IMR-90 (cell line): ENCODE measurements at regions not wholly inside any gene's neighbourhood (a gene's known extent, or its start where the extent isn't known, plus 50 kb on each side); places are given as distances from the start of the nearest gene placed in this dataset.

ENCODE experiments used
- ATAC-seq: fragments of 200-7000 bp; cut with Tn5 transposase; 2 replicates; pipeline ENCODE4 v1.9.1; 2020; ENCODE audit warnings: low read depth, mild to moderate bottlenecking, moderate library complexity
- BruUV-seq: library from RNA; stranded (reverse); fragments of 400-500 nt; replicated peaks from 2 replicates; lab custom pipeline; 2021; lab: Mats Ljungman, UMichigan
- CTCF ChIA-PET: fragments of 300-600 bp; formaldehyde crosslinking; extraction: SDS; loops from one replicate; lab custom pipeline; 2021; ENCODE audit warnings: antibody characterized with exemption; lab: Yijun Ruan, JAX
- POLR2A ChIA-PET: fragments of 300-600 bp; sonication (Branson Sonifier 250); formaldehyde crosslinking; loops from one replicate; lab custom pipeline; 2022; ENCODE audit warnings: antibody characterized with exemption; ENCODE audit not compliant: unreplicated experiment; lab: Charles Lee
- DNase-seq: peaks from one replicate; pipeline ENCODE4 v3.0.0; 2013
- H2AFZ ChIP-seq: replicated peaks from 2 replicates; pipeline ENCODE3; 2013; ENCODE audit warnings: low read length, mild to moderate bottlenecking; ENCODE audit not compliant: poor library complexity
- H2AK5ac ChIP-seq: 2 replicates; pipeline ENCODE4 v1.6.1; 2013; ENCODE audit warnings: low read depth, low read length, inconsistent platforms
- H2AK9ac ChIP-seq: replicated peaks from 2 replicates; pipeline ENCODE3; 2013; ENCODE audit warnings: mild to moderate bottlenecking, low read depth, low read length, moderate library complexity; ENCODE audit not compliant: poor library complexity
- H2BK120ac ChIP-seq: 2 replicates; pipeline ENCODE4 v1.6.1; 2013; ENCODE audit warnings: low read depth, low read length, inconsistent platforms
- H2BK15ac ChIP-seq: 3 replicates; pipeline ENCODE4 v1.6.1; 2013; ENCODE audit warnings: low read depth, low read length, inconsistent platforms
- H2BK20ac ChIP-seq: 2 replicates; pipeline ENCODE4 v1.6.1; 2013; ENCODE audit warnings: low read depth, mild to moderate bottlenecking, inconsistent platforms, low read length, moderate library complexity
- H2BK5ac ChIP-seq: 2 replicates; pipeline ENCODE4 v1.6.1; 2013; ENCODE audit warnings: mild to moderate bottlenecking, low read depth, low read length, inconsistent platforms; ENCODE audit not compliant: poor library complexity, severe bottlenecking
- H3K14ac ChIP-seq: replicated peaks from 2 replicates; pipeline ENCODE4 v1.6.1; 2013; ENCODE audit warnings: low read depth, low read length, inconsistent platforms
- H3K18ac ChIP-seq: 2 replicates; pipeline ENCODE4 v1.6.1; 2013; ENCODE audit warnings: low read depth, low read length, control low read depth
- H3K23ac ChIP-seq: 2 replicates; pipeline ENCODE4 v1.6.1; 2013; ENCODE audit warnings: low read depth, low read length, inconsistent platforms
- H3K27ac ChIP-seq: 2 replicates; pipeline ENCODE4 v1.5.1; 2013; ENCODE audit warnings: mild to moderate bottlenecking, control low read depth, low read length; ENCODE audit not compliant: insufficient read depth
- H3K27me3 ChIP-seq: 2 replicates; pipeline ENCODE4 v1.6.1; 2013; ENCODE audit warnings: low read length; ENCODE audit not compliant: control insufficient read depth, insufficient read depth
- H3K36me3 ChIP-seq: 2 replicates; pipeline ENCODE4 v1.6.1; 2013; ENCODE audit warnings: low read length, mixed read lengths; ENCODE audit not compliant: control insufficient read depth, insufficient read depth
- H3K4ac ChIP-seq: 2 replicates; pipeline ENCODE4 v1.6.1; 2013; ENCODE audit warnings: low read depth, low read length, inconsistent platforms
- H3K4me1 ChIP-seq: 2 replicates; pipeline ENCODE4 v1.6.1; 2013; ENCODE audit warnings: low read length, mixed read lengths; ENCODE audit not compliant: control insufficient read depth, insufficient read depth
- H3K4me2 ChIP-seq: 2 replicates; pipeline ENCODE4 v1.6.1; 2013; ENCODE audit warnings: low read depth, mild to moderate bottlenecking, control low read depth, low read length, moderate library complexity
- H3K4me3 ChIP-seq: 2 replicates; pipeline ENCODE4 v1.5.1; 2013; ENCODE audit warnings: low read depth, mild to moderate bottlenecking, control low read depth, low read length, moderate library complexity; ENCODE audit not compliant: insufficient read depth
- H3K56ac ChIP-seq: 2 replicates; pipeline ENCODE4 v1.6.1; 2013; ENCODE audit warnings: low read length, inconsistent platforms; ENCODE audit not compliant: insufficient read depth; ENCODE audit errors: extremely low read depth
- H3K79me1 ChIP-seq, 2 experiments: 2 replicates each; pipeline ENCODE4 v1.6.1; 2013; ENCODE audit warnings: low read length in 2 of 2, inconsistent platforms in 1 of 2, low read depth in 1 of 2
- H3K9ac ChIP-seq: 2 replicates; pipeline ENCODE4 v1.6.1; 2013; ENCODE audit warnings: low read depth, low read length, control low read depth
- H3K9me1 ChIP-seq: 2 replicates; pipeline ENCODE4 v1.6.1; 2013; ENCODE audit warnings: low read length, inconsistent platforms; ENCODE audit not compliant: insufficient read depth
- H3K9me3 ChIP-seq: 2 replicates; pipeline ENCODE4 v1.6.1; 2013; ENCODE audit warnings: low read length; ENCODE audit not compliant: control insufficient read depth, insufficient read depth
- H4K20me1 ChIP-seq: 2 replicates; pipeline ENCODE4 v1.6.1; 2013; ENCODE audit warnings: low read length, inconsistent platforms; ENCODE audit not compliant: insufficient read depth
- H4K5ac ChIP-seq: 2 replicates; pipeline ENCODE4 v1.6.1; 2013; ENCODE audit warnings: mild to moderate bottlenecking, low read depth, low read length, control low read depth
- H4K8ac ChIP-seq, 2 experiments: 2 replicates each; pipeline ENCODE4 v1.6.1; 2013; ENCODE audit warnings: low read depth in 2 of 2, low read length in 2 of 2, control low read depth in 1 of 2, inconsistent platforms in 1 of 2
- H4K91ac ChIP-seq: 2 replicates; pipeline ENCODE4 v1.6.1; 2013; ENCODE audit warnings: low read depth, low read length, inconsistent platforms; ENCODE audit not compliant: insufficient read depth
- BHLHE40 ChIP-seq: fragments of 150-350 bp; IDR thresholded peaks from 2 replicates; pipeline ENCODE4 v1.6.1; 2016; ENCODE audit warnings: mild to moderate bottlenecking, low read depth, low read length
- CEBPB ChIP-seq: IDR thresholded peaks from 2 replicates; pipeline ENCODE4 v1.6.1; 2012; ENCODE audit warnings: low read depth, low read length, improper control_type of control experiment
- CHD1 ChIP-seq: IDR thresholded peaks from 2 replicates; pipeline ENCODE4 v1.6.1; 2012; ENCODE audit warnings: low read depth, low read length, improper control_type of control experiment
- CTCF ChIP-seq: conservative IDR thresholded peaks from 2 replicates; pipeline ENCODE4 v1.5.1; 2012; ENCODE audit warnings: mild to moderate bottlenecking, low read depth, low read length, improper control_type of control experiment
- ELK1 ChIP-seq: fragments of 150-350 bp; IDR thresholded peaks from 2 replicates; pipeline ENCODE4 v1.6.1; 2016; ENCODE audit warnings: low read depth, mild to moderate bottlenecking, low read length, moderate library complexity, borderline replicate concordance
- FOS ChIP-seq: fragments of 150-350 bp; IDR thresholded peaks from 2 replicates; pipeline ENCODE4 v1.6.1; 2016; ENCODE audit warnings: low read depth, low read length
- MAFK ChIP-seq: IDR thresholded peaks from 2 replicates; pipeline ENCODE4 v1.6.1; 2012; ENCODE audit warnings: low read depth, low read length, improper control_type of control experiment
- MAZ ChIP-seq: IDR thresholded peaks from 2 replicates; pipeline ENCODE4 v1.6.1; 2012; ENCODE audit warnings: low read depth, mild to moderate bottlenecking, low read length, improper control_type of control experiment, moderate library complexity, borderline replicate concordance
- MXI1 ChIP-seq: IDR thresholded peaks from 2 replicates; pipeline ENCODE4 v1.6.1; 2012; ENCODE audit warnings: low read depth, mild to moderate bottlenecking, low read length, moderate library complexity, borderline replicate concordance
- NFE2L2 ChIP-seq: fragments of 150-350 bp; IDR thresholded peaks from 2 replicates; pipeline ENCODE4 v1.6.1; 2016; ENCODE audit warnings: low read depth, mild to moderate bottlenecking, low read length
- POLR2A ChIP-seq: IDR thresholded peaks from 2 replicates; pipeline ENCODE4 v1.6.1; 2012; ENCODE audit warnings: mild to moderate bottlenecking, low read depth, low read length
- RAD21 ChIP-seq: IDR thresholded peaks from 2 replicates; pipeline ENCODE4 v1.6.1; 2012; ENCODE audit warnings: low read length, improper control_type of control experiment
- RCOR1 ChIP-seq: IDR thresholded peaks from 2 replicates; pipeline ENCODE4 v1.6.1; 2012; ENCODE audit warnings: mild to moderate bottlenecking, low read length, improper control_type of control experiment; ENCODE audit not compliant: insufficient replicate concordance
- RFX5 ChIP-seq: IDR thresholded peaks from 2 replicates; pipeline ENCODE4 v1.8.0; 2012; ENCODE audit warnings: low read depth, mild to moderate bottlenecking, low read length, moderate library complexity
- SMC3 ChIP-seq: fragments of 150-350 bp; IDR thresholded peaks from 2 replicates; pipeline ENCODE4 v1.6.1; 2016; ENCODE audit warnings: low read depth, mild to moderate bottlenecking, antibody characterized with exemption, low read length, moderate library complexity
- USF2 ChIP-seq: fragments of 150-350 bp; IDR thresholded peaks from 2 replicates; pipeline ENCODE4 v1.6.1; 2017; ENCODE audit warnings: mild to moderate bottlenecking, antibody characterized with exemption, low read length, low read depth
- WGBS, 2 experiments: methylation state at CpG; one replicate each; pipeline versions ENCODE4 v1.1.5 to v1.1.7; 2013; ENCODE audit warnings: missing lambda C conversion rate in 2 of 2; ENCODE audit not compliant: insufficient read length in 1 of 2; ENCODE audit errors: extremely low coverage in 2 of 2; 5-methylcytosine and 5-hydroxymethylcytosine counted together
- dilution Hi-C: fragments of 300-500 bp; cut with HindIII; formaldehyde crosslinking; loops from one replicate; pipeline ENCODE4 v1.14.3; 2018; ENCODE audit warnings: low sequenced_read_pairs; ENCODE audit not compliant: unreplicated experiment
- in situ Hi-C: fragments of 300-500 bp; cut with MboI; formaldehyde crosslinking; loops from 3 replicates; pipeline ENCODE4 v1.14.3; 2019; ENCODE audit warnings: low sequenced_read_pairs, inconsistent platforms, mixed read lengths
- intact Hi-C: fragments of 100-400 bp; cut with micrococcal nuclease; formaldehyde crosslinking; loops from 2 replicates; pipeline ENCODE4 v1.10.0; 2022

DNA sequence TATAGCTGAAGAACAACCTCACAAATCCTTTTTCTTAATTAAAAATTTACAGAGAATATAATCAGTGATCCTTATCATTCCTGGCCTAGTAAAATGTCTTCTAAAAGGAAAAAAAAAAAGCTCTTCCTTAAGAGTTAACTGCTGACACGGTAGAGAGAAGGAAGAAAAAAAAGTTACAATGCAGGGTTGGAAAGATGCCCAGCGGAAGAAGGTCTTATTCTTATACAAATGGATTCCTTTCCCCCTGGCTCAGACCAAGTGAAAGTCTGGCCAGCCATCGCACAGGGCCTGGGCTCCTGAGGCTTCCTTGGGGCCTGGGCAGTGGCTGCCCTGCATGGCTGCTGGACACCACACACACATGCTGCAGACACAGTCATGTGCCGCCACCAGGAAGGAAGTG lies 688.6 kb downstream of the TENT5A start:
- Histone ChIP-seq H3K9ac (no peak overlapping the region), H2BK15ac (no peak overlapping the region), H3K23ac (no peak overlapping the region), H3K4me3 (no peak overlapping the region), H2BK120ac (no peak overlapping the region), H2BK5ac (no peak overlapping the region), H4K8ac (no peak overlapping the region), H3K14ac (no peak overlapping the region), H3K27me3 (no peaks in the 10 kb centered on the region), H2AK5ac (no peak overlapping the region), H4K20me1 (no peaks in the 10 kb centered on the region), H2BK20ac (no peak overlapping the region), H3K4me1 (no peaks in the 10 kb centered on the region), H3K56ac (no peak overlapping the region), H2AFZ (no peak overlapping the region), H3K18ac (no peak overlapping the region), H3K36me3 (no peaks in the 10 kb centered on the region), H3K79me1 (no peaks in the 10 kb centered on the region), H3K9me1 (no peaks in the 10 kb centered on the region), H4K5ac (no peak overlapping the region), H4K91ac (no peak overlapping the region), H3K27ac (no peak overlapping the region), H3K9me3 (no peaks in the 10 kb centered on the region), H2AK9ac (no peak overlapping the region), H3K4ac (no peak overlapping the region), H3K4me2 (no peak overlapping the region)
- DNase-seq (no peak), ATAC-seq (no peak)
- dilution Hi-C loops (no loop called here), intact Hi-C loops (no loop called here), in situ Hi-C loops (no loop called here)
- ChIA-PET POLR2A (no interaction called here), CTCF (no interaction called here)
- no peak for TF ChIP-seq ELK1
- no peak for TF ChIP-seq POLR2A
- TF ChIP-seq CEBPB, result no peak
- no peak for TF ChIP-seq NFE2L2
- no peak for TF ChIP-seq SMC3
- TF ChIP-seq MXI1, result no peak
- no peak for TF ChIP-seq RAD21
- TF ChIP-seq RFX5, result no peak
- no peak for TF ChIP-seq BHLHE40
- no peak for TF ChIP-seq MAZ
- no peak for TF ChIP-seq CTCF
- TF ChIP-seq MAFK, result no peak
- no peak for TF ChIP-seq RCOR1
- no peak for TF ChIP-seq FOS
- no peak for TF ChIP-seq USF2
- no peak for TF ChIP-seq CHD1
- no TSS peak for BruUV-seq
- no CpG with 5 or more reads among the region's 4 CpGs for WGBS, 2 experiments
